Ishikawa (cell line): ENCODE measurements at regions not wholly inside any gene's neighbourhood (a gene's known extent, or its start where the extent isn't known, plus 50 kb on each side); places are given as distances from the start of the nearest gene placed in this dataset.

Experiments used
- CEBPB ChIP-seq: IDR thresholded peaks from 2 replicates; pipeline ENCODE4 v1.6.1; 2012
- CREB1 ChIP-seq: IDR thresholded peaks from 2 replicates; pipeline ENCODE4 v1.6.1; 2012; ENCODE audit warnings: low read depth
- EP300 ChIP-seq: IDR thresholded peaks from 2 replicates; pipeline ENCODE4 v1.6.1; 2012; ENCODE audit warnings: borderline replicate concordance
- NFIC ChIP-seq: IDR thresholded peaks from 2 replicates; pipeline ENCODE4 v1.6.1; 2012
- RAD21 ChIP-seq: IDR thresholded peaks from 2 replicates; pipeline ENCODE4 v1.6.1; 2012; ENCODE audit warnings: low read depth
- TAF1 ChIP-seq: IDR thresholded peaks from 2 replicates; pipeline ENCODE4 v1.6.1; 2012; ENCODE audit warnings: low read depth, mild to moderate bottlenecking
- TCF12 ChIP-seq: IDR thresholded peaks from 2 replicates; pipeline ENCODE4 v1.6.1; 2012; ENCODE audit warnings: low read depth
- TEAD4 ChIP-seq: IDR thresholded peaks from 2 replicates; pipeline ENCODE4 v1.6.1; 2012
- YY1 ChIP-seq: IDR thresholded peaks from 2 replicates; pipeline ENCODE4 v1.6.1; 2012; ENCODE audit warnings: low read depth
- ZBTB7A ChIP-seq: IDR thresholded peaks from 2 replicates; pipeline ENCODE4 v1.6.1; 2012; ENCODE audit warnings: low read depth
- TF ChIP-seq, protein P1 (sequence below): IDR thresholded peaks from 2 replicates; pipeline ENCODE4 v1.6.1; 2012
- TF ChIP-seq, protein P2 (sequence below): IDR thresholded peaks from 2 replicates; pipeline ENCODE4 v1.6.1; 2012
- TF ChIP-seq, protein P3 (sequence below): IDR thresholded peaks from 2 replicates; pipeline ENCODE4 v1.6.1; 2012; ENCODE audit warnings: low read depth, mild to moderate bottlenecking

DNA sequence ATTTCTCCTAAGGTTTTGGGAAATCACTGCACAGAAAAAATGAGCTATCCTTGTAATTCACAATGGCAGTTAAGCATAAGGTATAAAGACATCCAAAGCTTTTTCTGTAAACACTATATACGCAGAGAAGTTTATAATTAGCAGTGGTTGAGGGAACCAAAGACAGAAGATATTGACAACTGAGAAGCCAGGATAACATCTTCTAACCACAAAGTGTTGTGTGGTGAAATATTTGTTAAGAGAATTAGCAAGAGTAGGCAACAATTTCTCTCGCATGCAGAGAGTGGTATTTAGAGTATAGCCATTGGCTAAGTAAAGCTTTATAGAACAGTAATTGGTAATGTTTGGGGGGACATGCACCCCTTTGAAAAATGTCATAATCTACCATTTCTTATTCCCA, 123.7 kb upstream of the USP15 start:
- no peak for TF ChIP-seq TAF1
- no peak for TF ChIP-seq EP300
- TF ChIP-seq YY1: no peak
- TF ChIP-seq, protein P1, sequence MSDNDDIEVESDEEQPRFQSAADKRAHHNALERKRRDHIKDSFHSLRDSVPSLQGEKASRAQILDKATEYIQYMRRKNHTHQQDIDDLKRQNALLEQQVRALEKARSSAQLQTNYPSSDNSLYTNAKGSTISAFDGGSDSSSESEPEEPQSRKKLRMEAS: no peak
- no peak for TF ChIP-seq CEBPB
- TF ChIP-seq, protein P2, sequence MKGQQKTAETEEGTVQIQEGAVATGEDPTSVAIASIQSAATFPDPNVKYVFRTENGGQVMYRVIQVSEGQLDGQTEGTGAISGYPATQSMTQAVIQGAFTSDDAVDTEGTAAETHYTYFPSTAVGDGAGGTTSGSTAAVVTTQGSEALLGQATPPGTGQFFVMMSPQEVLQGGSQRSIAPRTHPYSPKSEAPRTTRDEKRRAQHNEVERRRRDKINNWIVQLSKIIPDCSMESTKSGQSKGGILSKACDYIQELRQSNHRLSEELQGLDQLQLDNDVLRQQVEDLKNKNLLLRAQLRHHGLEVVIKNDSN: no peak
- TF ChIP-seq ZBTB7A: no peak
- TF ChIP-seq, protein P3, sequence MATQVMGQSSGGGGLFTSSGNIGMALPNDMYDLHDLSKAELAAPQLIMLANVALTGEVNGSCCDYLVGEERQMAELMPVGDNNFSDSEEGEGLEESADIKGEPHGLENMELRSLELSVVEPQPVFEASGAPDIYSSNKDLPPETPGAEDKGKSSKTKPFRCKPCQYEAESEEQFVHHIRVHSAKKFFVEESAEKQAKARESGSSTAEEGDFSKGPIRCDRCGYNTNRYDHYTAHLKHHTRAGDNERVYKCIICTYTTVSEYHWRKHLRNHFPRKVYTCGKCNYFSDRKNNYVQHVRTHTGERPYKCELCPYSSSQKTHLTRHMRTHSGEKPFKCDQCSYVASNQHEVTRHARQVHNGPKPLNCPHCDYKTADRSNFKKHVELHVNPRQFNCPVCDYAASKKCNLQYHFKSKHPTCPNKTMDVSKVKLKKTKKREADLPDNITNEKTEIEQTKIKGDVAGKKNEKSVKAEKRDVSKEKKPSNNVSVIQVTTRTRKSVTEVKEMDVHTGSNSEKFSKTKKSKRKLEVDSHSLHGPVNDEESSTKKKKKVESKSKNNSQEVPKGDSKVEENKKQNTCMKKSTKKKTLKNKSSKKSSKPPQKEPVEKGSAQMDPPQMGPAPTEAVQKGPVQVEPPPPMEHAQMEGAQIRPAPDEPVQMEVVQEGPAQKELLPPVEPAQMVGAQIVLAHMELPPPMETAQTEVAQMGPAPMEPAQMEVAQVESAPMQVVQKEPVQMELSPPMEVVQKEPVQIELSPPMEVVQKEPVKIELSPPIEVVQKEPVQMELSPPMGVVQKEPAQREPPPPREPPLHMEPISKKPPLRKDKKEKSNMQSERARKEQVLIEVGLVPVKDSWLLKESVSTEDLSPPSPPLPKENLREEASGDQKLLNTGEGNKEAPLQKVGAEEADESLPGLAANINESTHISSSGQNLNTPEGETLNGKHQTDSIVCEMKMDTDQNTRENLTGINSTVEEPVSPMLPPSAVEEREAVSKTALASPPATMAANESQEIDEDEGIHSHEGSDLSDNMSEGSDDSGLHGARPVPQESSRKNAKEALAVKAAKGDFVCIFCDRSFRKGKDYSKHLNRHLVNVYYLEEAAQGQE: no peak
- no peak for TF ChIP-seq CREB1
- no peak for TF ChIP-seq TEAD4
- no peak for TF ChIP-seq NFIC
- TF ChIP-seq RAD21: no peak
- no peak for TF ChIP-seq TCF12
